Osteoblast (primary cell): ENCODE measurements at regions not wholly inside any gene's neighbourhood (a gene's known extent, or its start where the extent isn't known, plus 50 kb on each side); places are given as distances from the start of the nearest gene placed in this dataset.

Experiments used
- DNase-seq: peaks from one replicate; pipeline ENCODE4 v3.0.0; 2011; ENCODE audit warnings: low spot score, mixed read lengths; ENCODE audit not compliant: insufficient read length; ENCODE audit errors: missing footprints
- H2AFZ ChIP-seq: 2 replicates; pipeline ENCODE4 v1.6.0; 2011; ENCODE audit warnings: mild to moderate bottlenecking, low read length
- H3K27ac ChIP-seq: 2 replicates; pipeline ENCODE4 v1.5.1; 2011; ENCODE audit warnings: mild to moderate bottlenecking, low read depth, low read length, moderate library complexity
- H3K27me3 ChIP-seq: 2 replicates; pipeline ENCODE4 v1.6.0; 2012; ENCODE audit warnings: mild to moderate bottlenecking, control low read depth, inconsistent platforms, low read length, moderate library complexity; ENCODE audit not compliant: insufficient read depth
- H3K36me3 ChIP-seq: 2 replicates; pipeline ENCODE4 v1.5.1; 2011; ENCODE audit warnings: mild to moderate bottlenecking, low read length, control low read depth, moderate library complexity; ENCODE audit not compliant: insufficient read depth
- H3K4me1 ChIP-seq: 2 replicates; pipeline ENCODE4 v1.5.1; 2011; ENCODE audit warnings: mild to moderate bottlenecking, low read length, control low read depth, moderate library complexity; ENCODE audit not compliant: insufficient read depth
- H3K4me2 ChIP-seq: 2 replicates; pipeline ENCODE4 v1.6.0; 2011; ENCODE audit warnings: mild to moderate bottlenecking, low read length; ENCODE audit not compliant: insufficient read depth
- H3K4me3 ChIP-seq: fragments of 200-600 bp; sonication (generic); 3 replicates; pipeline ENCODE4 v1.5.1; 2012; ENCODE audit warnings: mild to moderate bottlenecking, low read length, inconsistent platforms; ENCODE audit not compliant: insufficient read depth
- H3K79me2 ChIP-seq: 2 replicates; pipeline ENCODE4 v1.6.0; 2012; ENCODE audit warnings: mild to moderate bottlenecking, low read length, control low read depth, inconsistent platforms; ENCODE audit not compliant: insufficient read depth
- H3K9me3 ChIP-seq: 2 replicates; pipeline ENCODE4 v1.5.1; 2011; ENCODE audit warnings: low read depth, low read length, control low read depth
- H4K20me1 ChIP-seq: 2 replicates; pipeline ENCODE4 v1.6.0; 2012; ENCODE audit warnings: mild to moderate bottlenecking, low read length, control low read depth; ENCODE audit not compliant: insufficient read depth
- TF ChIP-seq, protein P1 (sequence below): IDR thresholded peaks from 2 replicates; pipeline ENCODE4 v1.5.1; 2011; ENCODE audit warnings: mild to moderate bottlenecking, low read depth, low read length, moderate library complexity; ENCODE audit errors: extremely low read depth

GRCh38 chr9:134521817-134522501 is 119.6 kb upstream of the COL5A1 start:
- H4K20me1 ChIP-seq, result no peaks in the 10 kb centered on the region
- no peak overlapping the region for H2AFZ ChIP-seq
- TF ChIP-seq, protein P1, sequence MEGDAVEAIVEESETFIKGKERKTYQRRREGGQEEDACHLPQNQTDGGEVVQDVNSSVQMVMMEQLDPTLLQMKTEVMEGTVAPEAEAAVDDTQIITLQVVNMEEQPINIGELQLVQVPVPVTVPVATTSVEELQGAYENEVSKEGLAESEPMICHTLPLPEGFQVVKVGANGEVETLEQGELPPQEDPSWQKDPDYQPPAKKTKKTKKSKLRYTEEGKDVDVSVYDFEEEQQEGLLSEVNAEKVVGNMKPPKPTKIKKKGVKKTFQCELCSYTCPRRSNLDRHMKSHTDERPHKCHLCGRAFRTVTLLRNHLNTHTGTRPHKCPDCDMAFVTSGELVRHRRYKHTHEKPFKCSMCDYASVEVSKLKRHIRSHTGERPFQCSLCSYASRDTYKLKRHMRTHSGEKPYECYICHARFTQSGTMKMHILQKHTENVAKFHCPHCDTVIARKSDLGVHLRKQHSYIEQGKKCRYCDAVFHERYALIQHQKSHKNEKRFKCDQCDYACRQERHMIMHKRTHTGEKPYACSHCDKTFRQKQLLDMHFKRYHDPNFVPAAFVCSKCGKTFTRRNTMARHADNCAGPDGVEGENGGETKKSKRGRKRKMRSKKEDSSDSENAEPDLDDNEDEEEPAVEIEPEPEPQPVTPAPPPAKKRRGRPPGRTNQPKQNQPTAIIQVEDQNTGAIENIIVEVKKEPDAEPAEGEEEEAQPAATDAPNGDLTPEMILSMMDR, result no peak
- DNase-seq, result peak; percentile 37
- H3K9me3 ChIP-seq, result no peaks in the 10 kb centered on the region
- H3K4me2 ChIP-seq, result no peak overlapping the region
- H3K36me3 ChIP-seq, result no peaks in the 10 kb centered on the region
- H3K4me1 ChIP-seq, result peaks cover 13% of the 10 kb centered on the region
- no peak overlapping the region for H3K4me3 ChIP-seq
- no peak overlapping the region for H3K27ac ChIP-seq
- no peaks in the 10 kb centered on the region for H3K79me2 ChIP-seq
- H3K27me3 ChIP-seq, result no peaks in the 10 kb centered on the region

GRCh38 chr9:134522502-134522848 is 119.1 kb upstream of the COL5A1 start:
- TF ChIP-seq, protein P1, result no peak
- no peak overlapping the region for H3K27ac ChIP-seq
- peaks cover 16% of the 10 kb centered on the region for H3K4me1 ChIP-seq
- no peak overlapping the region for H3K4me2 ChIP-seq
- DNase-seq, result peak; percentile 23
- H4K20me1 ChIP-seq, result no peaks in the 10 kb centered on the region
- no peaks in the 10 kb centered on the region for H3K27me3 ChIP-seq
- no peaks in the 10 kb centered on the region for H3K9me3 ChIP-seq
- no peak overlapping the region for H2AFZ ChIP-seq
- H3K4me3 ChIP-seq, result no peak overlapping the region
- H3K36me3 ChIP-seq, result no peaks in the 10 kb centered on the region
- no peaks in the 10 kb centered on the region for H3K79me2 ChIP-seq

DNA sequence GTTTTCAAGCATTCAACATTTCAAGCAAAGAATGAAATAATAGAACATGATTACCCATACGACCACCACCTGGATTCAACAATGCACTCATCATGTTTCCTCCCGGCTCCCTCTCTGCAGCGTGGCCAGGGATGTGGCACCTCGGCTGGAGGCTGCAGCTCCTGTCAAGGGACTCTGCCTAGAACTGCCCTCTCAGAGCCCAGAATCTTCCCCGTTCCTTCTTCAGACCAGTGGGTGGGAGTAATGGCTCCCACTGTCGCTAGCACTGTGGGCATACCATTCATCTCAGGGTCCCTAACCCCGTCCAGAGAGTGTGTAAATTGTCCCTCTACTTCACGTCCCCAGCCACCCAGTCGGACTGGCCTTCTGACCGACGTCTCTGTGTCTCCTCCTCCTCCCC is 118.6 kb upstream of the COL5A1 start:
- TF ChIP-seq, protein P1, result no peak
- Histone ChIP-seq H3K4me3 (no peak overlapping the region), H3K4me1 (peaks cover 16% of the 10 kb centered on the region), H3K27me3 (no peaks in the 10 kb centered on the region), H3K9me3 (no peaks in the 10 kb centered on the region), H3K36me3 (no peaks in the 10 kb centered on the region), H2AFZ (no peak overlapping the region), H3K4me2 (no peak overlapping the region), H3K79me2 (no peaks in the 10 kb centered on the region), H4K20me1 (no peaks in the 10 kb centered on the region), H3K27ac (no peak overlapping the region)
- peak; percentile 34 for DNase-seq

GRCh38 chr9:134525070-134525815 is 116.4 kb upstream of the COL5A1 start:
- Histone ChIP-seq H3K79me2 (no peaks in the 10 kb centered on the region), H3K27ac (no peak overlapping the region), H3K4me2 (peak overlapping the region; percentile 79), H3K27me3 (no peaks in the 10 kb centered on the region), H3K4me3 (no peak overlapping the region), H2AFZ (no peak overlapping the region), H3K36me3 (no peaks in the 10 kb centered on the region), H3K9me3 (no peaks in the 10 kb centered on the region), H3K4me1 (peaks cover 16% of the 10 kb centered on the region), H4K20me1 (no peaks in the 10 kb centered on the region)
- peak; percentile 41 for DNase-seq
- TF ChIP-seq, protein P1, result no peak
